GM21528 (cell line): ENCODE measurements at regions not wholly inside any gene's neighbourhood (a gene's known extent, or its start where the extent isn't known, plus 50 kb on each side); places are given as distances from the start of the nearest gene placed in this dataset.

Experiments
- ATAC-seq: cut with Tn5 transposase; IDR thresholded peaks from one replicate; pipeline ENCODE4 v1.9.1; 2021; ENCODE audit warnings: mild to moderate bottlenecking, moderate library complexity; ENCODE audit not compliant: unreplicated experiment, low FRiP score

GRCh38 chr13:61830475-61830874 is 414.8 kb upstream of the PCDH20 start:
- ATAC-seq = no peak

GRCh38 chr13:61824168-61824567 is 408.5 kb upstream of the PCDH20 start:
- ATAC-seq = no peak

- ATAC-seq = no peak
Observed at GRCh38 chr13:61812286-61812685, 396.6 kb upstream of the PCDH20 start.

- ATAC-seq = no peak
Observed at GRCh38 chr13:61810065-61810464, 394.4 kb upstream of the PCDH20 start.

GRCh38 chr13:61797397-61797796 is 381.7 kb upstream of the PCDH20 start:
- ATAC-seq = no peak

GRCh38 chr13:61795580-61795979 is 379.9 kb upstream of the PCDH20 start:
- ATAC-seq = no peak

- no peak for ATAC-seq
Observed at GRCh38 chr13:61779456-61779855, 363.8 kb upstream of the PCDH20 start.

- ATAC-seq = no peak
Observed at GRCh38 chr13:61778531-61778930, 362.9 kb upstream of the PCDH20 start.

GRCh38 chr13:61777899-61778298 is 362.2 kb upstream of the PCDH20 start:
- ATAC-seq = no peak

- no peak for ATAC-seq
Observed at GRCh38 chr13:61777271-61777670, 361.6 kb upstream of the PCDH20 start.

GRCh38 chr13:61774903-61775302 is 359.3 kb upstream of the PCDH20 start:
- no peak for ATAC-seq

GRCh38 chr13:61770681-61771080 is 355.0 kb upstream of the PCDH20 start:
- ATAC-seq = no peak

- no peak for ATAC-seq
Observed at GRCh38 chr13:61768175-61768574, 352.5 kb upstream of the PCDH20 start.

- no peak for ATAC-seq
Observed at GRCh38 chr13:61766667-61767058, 351.0 kb upstream of the PCDH20 start.

- ATAC-seq = no peak
Observed at GRCh38 chr13:61765940-61766666, 350.5 kb upstream of the PCDH20 start.

GRCh38 chr13:61765181-61765742 is 349.6 kb upstream of the PCDH20 start:
- ATAC-seq = no peak

- ATAC-seq = no peak
Observed at GRCh38 chr13:61761690-61762089, 346.0 kb upstream of the PCDH20 start.

- no peak for ATAC-seq
Observed at GRCh38 chr13:61760102-61760501, 344.5 kb upstream of the PCDH20 start.

- no peak for ATAC-seq
Observed at GRCh38 chr13:61756031-61756430, 340.4 kb upstream of the PCDH20 start.

- ATAC-seq = no peak
Observed at GRCh38 chr13:61751039-61751438, 335.4 kb upstream of the PCDH20 start.

GRCh38 chr13:61738236-61738750 is 322.6 kb upstream of the PCDH20 start:
- no peak for ATAC-seq

- ATAC-seq = no peak
Observed at GRCh38 chr13:61734683-61735082, 319.0 kb upstream of the PCDH20 start.
